Neuron (in vitro differentiated cells): ENCODE measurements at regions not wholly inside any gene's neighbourhood (a gene's known extent, or its start where the extent isn't known, plus 50 kb on each side); places are given as distances from the start of the nearest gene placed in this dataset.
"Not testable (repeated sequence)": the region's sequence is repeated elsewhere in the genome, so short reads cannot be mapped to it uniquely, and the experiment has no call there.

Source experiments
- H2AFZ ChIP-seq: one replicate; pipeline ENCODE4 v1.6.1; 2013; ENCODE audit warnings: low read depth, mild to moderate bottlenecking, inconsistent platforms, low read length, moderate library complexity
- H3K27me3 ChIP-seq: one replicate; pipeline ENCODE4 v1.6.1; 2013; ENCODE audit warnings: low read length; ENCODE audit not compliant: insufficient read depth
- H3K36me3 ChIP-seq: one replicate; pipeline ENCODE4 v1.6.1; 2013; ENCODE audit warnings: low read length; ENCODE audit not compliant: insufficient read depth
- H3K4me1 ChIP-seq: one replicate; pipeline ENCODE4 v1.6.1; 2013; ENCODE audit warnings: low read length; ENCODE audit not compliant: insufficient read depth
- H3K4me3 ChIP-seq: 2 replicates; pipeline ENCODE4 v1.5.1; 2013; ENCODE audit warnings: mild to moderate bottlenecking, low read length, moderate library complexity
- H3K9me3 ChIP-seq: one replicate; pipeline ENCODE4 v1.6.1; 2013; ENCODE audit warnings: low read length

- Histone ChIP-seq H3K36me3 (no peaks in the 10 kb centered on the region), H3K4me1 (no peaks in the 10 kb centered on the region), H3K4me3 (no peak overlapping the region), H3K9me3 (no peaks in the 10 kb centered on the region), H2AFZ (no peak overlapping the region), H3K27me3 (no peaks in the 10 kb centered on the region)
Observed at GRCh38 chr13:74273581-74273980, 139.4 kb upstream of the KLF12 start.

GRCh38 chr13:74272826-74273225 lies 138.6 kb upstream of the KLF12 start:
- Histone ChIP-seq H3K9me3 (no peaks in the 10 kb centered on the region), H3K4me3 (no peak overlapping the region), H3K27me3 (no peaks in the 10 kb centered on the region), H2AFZ (no peak overlapping the region), H3K4me1 (no peaks in the 10 kb centered on the region), H3K36me3 (no peaks in the 10 kb centered on the region)

DNA sequence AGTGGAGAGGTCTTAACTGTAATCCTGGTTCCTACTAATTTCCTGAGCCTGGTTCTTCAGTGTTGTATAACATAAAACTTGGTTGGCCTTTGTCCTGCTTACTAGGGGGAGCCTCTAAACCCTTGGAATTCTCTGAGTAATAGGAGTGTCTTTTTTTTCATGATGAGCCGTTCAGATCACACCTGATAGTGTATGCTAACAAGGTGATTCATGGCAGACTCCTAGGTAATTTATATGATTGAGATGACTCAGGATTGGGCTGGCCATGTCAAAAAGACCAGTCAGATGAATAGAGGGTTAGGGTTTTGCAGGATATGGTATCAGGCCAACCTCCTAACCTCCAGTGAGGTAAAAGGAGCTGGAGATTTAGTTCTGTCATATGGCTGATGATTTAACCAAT lies 135.8 kb upstream of the KLF12 start:
- no peak overlapping the region for H2AFZ ChIP-seq
- no peaks in the 10 kb centered on the region for H3K27me3 ChIP-seq
- H3K4me3 ChIP-seq, result no peak overlapping the region
- no peaks in the 10 kb centered on the region for H3K4me1 ChIP-seq
- H3K36me3 ChIP-seq, result no peaks in the 10 kb centered on the region
- H3K9me3 ChIP-seq, result no peaks in the 10 kb centered on the region

DNA sequence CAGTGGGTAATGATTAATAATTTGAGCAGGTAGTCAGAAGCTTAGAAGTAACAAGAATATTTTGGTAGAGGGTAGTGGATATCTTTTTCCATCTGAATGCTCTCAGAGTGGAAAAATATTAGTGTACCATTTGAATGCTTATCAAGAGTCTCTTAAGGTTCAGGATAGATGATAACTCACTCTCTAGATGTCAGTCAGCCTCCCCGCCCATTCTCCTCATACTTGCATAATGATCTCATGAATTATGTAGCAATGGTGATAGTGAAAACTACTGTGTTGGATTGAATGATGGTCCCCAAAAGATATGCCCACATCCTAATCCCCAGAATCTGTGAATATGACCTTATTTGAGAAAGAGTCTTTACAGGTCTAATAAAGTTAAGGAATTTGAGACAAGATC lies 132.7 kb upstream of the KLF12 start:
- Histone ChIP-seq H3K9me3 (no peaks in the 10 kb centered on the region), H3K4me1 (no peaks in the 10 kb centered on the region), H3K4me3 (no peak overlapping the region), H3K36me3 (no peaks in the 10 kb centered on the region), H2AFZ (no peak overlapping the region), H3K27me3 (no peaks in the 10 kb centered on the region)

DNA sequence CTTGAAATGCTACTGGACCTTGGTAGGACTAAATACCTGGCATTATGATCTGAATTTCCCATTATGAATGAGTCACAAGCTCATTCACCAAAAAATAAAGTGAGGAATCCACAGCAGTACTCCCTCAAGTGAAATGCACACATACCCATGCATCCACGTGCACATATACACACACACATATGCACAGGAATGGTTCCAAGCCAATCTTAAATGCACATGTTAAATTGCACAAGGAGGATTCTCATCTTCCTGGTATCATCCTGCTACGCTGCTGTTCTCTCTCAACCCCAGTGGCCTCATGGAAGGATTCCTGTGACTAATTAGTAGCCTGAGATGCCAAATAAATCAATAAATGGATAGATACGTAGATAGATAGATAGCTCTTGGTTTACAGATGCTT lies 132.1 kb upstream of the KLF12 start:
- Histone ChIP-seq H3K36me3 (no peaks in the 10 kb centered on the region), H3K4me1 (no peaks in the 10 kb centered on the region), H2AFZ (no peak overlapping the region), H3K4me3 (no peak overlapping the region), H3K27me3 (no peaks in the 10 kb centered on the region), H3K9me3 (no peaks in the 10 kb centered on the region)

DNA sequence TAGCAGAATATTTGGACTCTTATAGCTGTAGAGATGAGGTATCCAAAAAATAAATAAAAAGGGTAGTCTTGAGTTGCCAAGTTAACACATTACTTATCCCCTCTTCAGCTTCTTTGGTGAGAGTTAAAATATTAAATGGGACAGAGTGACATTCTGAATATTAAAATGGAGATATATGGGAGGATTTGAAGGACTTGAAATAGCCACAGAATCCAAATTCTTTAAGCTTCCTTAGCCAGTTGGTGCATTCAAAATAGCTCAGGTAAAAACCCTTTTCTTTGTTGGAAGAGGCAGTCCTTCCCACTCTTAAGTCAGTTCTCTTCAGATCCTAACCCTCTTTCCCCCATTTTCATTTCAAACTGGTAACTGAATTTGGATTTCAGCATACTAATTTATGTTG lies 130.1 kb upstream of the KLF12 start:
- H3K4me1 ChIP-seq, result no peaks in the 10 kb centered on the region
- no peak overlapping the region for H2AFZ ChIP-seq
- H3K9me3 ChIP-seq, result no peaks in the 10 kb centered on the region
- H3K36me3 ChIP-seq, result no peaks in the 10 kb centered on the region
- no peaks in the 10 kb centered on the region for H3K27me3 ChIP-seq
- no peak overlapping the region for H3K4me3 ChIP-seq

DNA sequence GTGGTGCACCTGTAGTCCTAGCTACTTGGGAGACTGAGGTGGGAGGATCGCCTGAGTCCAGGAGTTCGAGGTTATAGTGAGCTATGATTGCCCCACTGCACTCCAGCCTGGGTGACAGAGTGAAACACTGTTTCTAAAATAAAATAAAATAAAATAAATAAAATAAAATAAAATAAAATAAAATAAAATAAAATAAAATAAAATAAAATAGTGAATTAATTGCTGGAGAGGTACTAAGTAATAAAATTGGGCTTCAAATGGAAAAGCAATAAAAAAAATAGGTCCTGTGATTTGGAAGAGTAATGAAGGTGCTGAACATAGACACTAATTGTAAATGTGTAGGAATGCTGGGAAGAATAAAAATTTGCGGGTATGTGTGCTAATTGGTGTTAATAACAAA lies 126.2 kb upstream of the KLF12 start:
- not testable (repeated sequence) for H3K27me3 ChIP-seq, H3K4me1 ChIP-seq, H3K36me3 ChIP-seq, H3K9me3 ChIP-seq, H2AFZ ChIP-seq, H3K4me3 ChIP-seq

DNA sequence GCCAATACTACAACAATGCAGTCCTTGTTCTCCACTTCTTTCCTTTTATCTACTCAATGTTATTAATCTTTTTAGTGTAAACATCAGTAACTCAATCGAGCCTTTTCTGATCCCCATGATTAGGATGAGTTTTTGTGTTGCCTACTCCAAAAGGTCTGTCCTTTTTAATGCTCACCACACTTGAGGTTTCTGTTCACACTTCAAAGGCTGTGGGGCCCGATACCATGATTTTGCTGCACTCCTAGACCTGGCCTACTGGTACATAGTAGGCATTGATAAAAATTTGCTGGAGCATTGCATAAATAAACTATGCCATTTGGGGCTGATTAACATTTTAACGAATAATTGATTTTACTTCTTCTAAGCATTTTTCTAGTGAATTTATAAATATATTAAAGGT lies 125.4 kb upstream of the KLF12 start:
- Histone ChIP-seq H3K36me3 (no peaks in the 10 kb centered on the region), H3K9me3 (no peaks in the 10 kb centered on the region), H2AFZ (no peak overlapping the region), H3K4me1 (no peaks in the 10 kb centered on the region), H3K27me3 (no peaks in the 10 kb centered on the region), H3K4me3 (no peak overlapping the region)

- H2AFZ ChIP-seq, result no peak overlapping the region
- no peaks in the 10 kb centered on the region for H3K27me3 ChIP-seq
- H3K36me3 ChIP-seq, result no peaks in the 10 kb centered on the region
- no peaks in the 10 kb centered on the region for H3K9me3 ChIP-seq
- no peaks in the 10 kb centered on the region for H3K4me1 ChIP-seq
- H3K4me3 ChIP-seq, result no peak overlapping the region
Observed at GRCh38 chr13:74258961-74259360, 124.8 kb upstream of the KLF12 start.

GRCh38 chr13:74256969-74257368 lies 122.8 kb upstream of the KLF12 start:
- Histone ChIP-seq H3K4me1 (no peaks in the 10 kb centered on the region), H3K9me3 (no peaks in the 10 kb centered on the region), H3K4me3 (no peak overlapping the region), H3K27me3 (no peaks in the 10 kb centered on the region), H3K36me3 (no peaks in the 10 kb centered on the region), H2AFZ (no peak overlapping the region)

DNA sequence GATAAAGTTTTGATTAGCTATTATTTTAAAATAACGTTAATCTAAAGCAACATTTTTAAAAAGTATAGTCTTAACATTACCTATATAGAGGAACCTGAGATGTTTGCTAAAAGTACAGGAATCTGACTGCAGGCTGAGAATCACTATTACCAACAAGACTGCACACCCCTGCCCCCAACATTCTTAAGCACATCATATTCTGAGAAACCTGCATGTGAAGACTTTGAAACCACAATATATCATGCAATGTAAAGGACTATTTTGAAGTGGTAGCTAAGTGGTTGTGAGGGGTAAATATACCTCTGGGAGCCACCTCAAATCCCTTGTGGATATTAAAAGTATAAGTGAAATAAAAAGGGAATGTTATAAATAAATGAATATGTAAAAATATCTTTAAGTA lies 119.0 kb upstream of the KLF12 start:
- Histone ChIP-seq H3K36me3 (no peaks in the 10 kb centered on the region), H3K4me3 (no peak overlapping the region)

DNA sequence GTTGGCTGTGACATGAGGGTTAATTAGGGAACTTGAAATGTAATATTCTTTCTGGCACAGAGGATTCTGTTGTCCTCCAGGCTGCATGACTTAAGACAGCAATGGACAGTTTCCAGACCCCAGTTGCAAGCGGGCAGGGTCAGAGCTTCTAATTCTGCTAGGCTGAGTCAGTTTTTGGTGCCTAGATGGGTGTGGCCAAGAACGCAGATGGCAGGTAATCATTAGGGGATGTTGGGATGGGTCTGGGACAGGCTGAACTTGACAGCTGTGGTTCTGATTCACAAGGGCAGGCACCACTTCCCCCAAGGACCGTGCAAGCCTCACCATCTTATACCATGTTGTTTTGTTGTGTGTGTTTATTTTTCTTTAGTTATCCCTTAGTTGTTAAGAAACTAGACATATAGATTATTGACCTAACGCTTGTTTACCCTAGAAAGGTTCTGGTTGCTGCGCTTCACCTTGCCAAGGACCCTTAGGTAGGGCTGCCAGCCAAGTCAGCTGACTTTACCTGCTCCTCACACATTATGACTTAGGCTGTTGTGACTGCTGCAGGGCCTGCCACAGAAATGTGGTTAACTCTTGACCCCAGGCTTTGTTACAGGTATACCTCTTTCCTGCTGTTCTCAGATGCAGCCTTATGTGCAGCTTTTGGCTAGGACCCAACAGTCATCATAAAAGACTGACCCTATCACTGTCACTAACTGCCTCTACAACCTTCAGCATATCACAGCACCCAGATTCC lies 117.7 kb upstream of the KLF12 start:
- Histone ChIP-seq H3K9me3 (no peaks in the 10 kb centered on the region), H3K4me3 (no peak overlapping the region), H3K36me3 (no peaks in the 10 kb centered on the region), H2AFZ (no peak overlapping the region), H3K27me3 (no peaks in the 10 kb centered on the region), H3K4me1 (no peaks in the 10 kb centered on the region)

More for the DNA sequence above, 119.0 kb upstream of the KLF12 start:
- Histone ChIP-seq H3K4me1 (no peaks in the 10 kb centered on the region), H2AFZ (no peak overlapping the region), H3K9me3 (no peaks in the 10 kb centered on the region), H3K27me3 (no peaks in the 10 kb centered on the region)

DNA sequence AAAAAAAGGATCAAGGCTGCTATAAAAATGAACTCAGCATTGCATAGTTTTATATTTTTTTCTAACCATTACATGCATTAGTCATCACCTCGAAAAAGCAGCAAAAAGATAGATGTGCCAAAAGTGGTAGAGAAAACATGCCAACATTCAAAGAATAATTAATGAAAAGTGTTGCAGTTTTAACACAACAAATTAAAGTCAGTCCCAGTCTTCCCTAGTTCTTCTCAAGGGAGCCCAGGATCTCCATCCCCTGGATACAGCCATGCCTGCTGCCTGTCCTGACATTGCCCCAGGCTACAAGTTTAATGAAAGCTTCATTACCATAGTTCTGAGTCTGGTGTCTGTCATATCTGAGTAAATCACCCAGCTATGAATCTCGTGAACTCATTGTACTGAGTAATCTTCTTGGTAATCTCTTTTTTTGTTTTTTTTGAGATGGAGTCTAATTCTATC lies 116.6 kb upstream of the KLF12 start:
- H3K27me3 ChIP-seq, result no peaks in the 10 kb centered on the region
- no peak overlapping the region for H3K4me3 ChIP-seq
- H3K4me1 ChIP-seq, result peaks cover 4% of the 10 kb centered on the region
- H3K9me3 ChIP-seq, result no peaks in the 10 kb centered on the region
- H3K36me3 ChIP-seq, result no peaks in the 10 kb centered on the region
- no peak overlapping the region for H2AFZ ChIP-seq

- H2AFZ ChIP-seq, result no peak overlapping the region
Observed at GRCh38 chr13:74248477-74248876, 114.3 kb upstream of the KLF12 start.

More at GRCh38 chr13:74248477-74248876, 114.3 kb upstream of the KLF12 start:
- Histone ChIP-seq H3K4me3 (no peak overlapping the region), H3K36me3 (no peaks in the 10 kb centered on the region), H3K27me3 (no peaks in the 10 kb centered on the region), H3K9me3 (no peaks in the 10 kb centered on the region), H3K4me1 (peaks cover 4% of the 10 kb centered on the region)
